HuH-7 (cell line): ENCODE measurements at regions not wholly inside any gene's neighbourhood (a gene's known extent, or its start where the extent isn't known, plus 50 kb on each side); places are given as distances from the start of the nearest gene placed in this dataset.
A peak's percentile ranks its signal among the peaks of the same experiment; 100 is the strongest.
"Not testable (repeated sequence)": the region's sequence is repeated elsewhere in the genome, so short reads cannot be mapped to it uniquely, and the experiment has no call there.

Experiments used
- DNase-seq: peaks from one replicate; pipeline ENCODE4 v3.0.0; 2011; ENCODE audit warnings: low spot score

GRCh38 chr1:59212706-59213105 is 84.2 kb upstream of the FGGY start:
- DNase-seq: no peak

DNA sequence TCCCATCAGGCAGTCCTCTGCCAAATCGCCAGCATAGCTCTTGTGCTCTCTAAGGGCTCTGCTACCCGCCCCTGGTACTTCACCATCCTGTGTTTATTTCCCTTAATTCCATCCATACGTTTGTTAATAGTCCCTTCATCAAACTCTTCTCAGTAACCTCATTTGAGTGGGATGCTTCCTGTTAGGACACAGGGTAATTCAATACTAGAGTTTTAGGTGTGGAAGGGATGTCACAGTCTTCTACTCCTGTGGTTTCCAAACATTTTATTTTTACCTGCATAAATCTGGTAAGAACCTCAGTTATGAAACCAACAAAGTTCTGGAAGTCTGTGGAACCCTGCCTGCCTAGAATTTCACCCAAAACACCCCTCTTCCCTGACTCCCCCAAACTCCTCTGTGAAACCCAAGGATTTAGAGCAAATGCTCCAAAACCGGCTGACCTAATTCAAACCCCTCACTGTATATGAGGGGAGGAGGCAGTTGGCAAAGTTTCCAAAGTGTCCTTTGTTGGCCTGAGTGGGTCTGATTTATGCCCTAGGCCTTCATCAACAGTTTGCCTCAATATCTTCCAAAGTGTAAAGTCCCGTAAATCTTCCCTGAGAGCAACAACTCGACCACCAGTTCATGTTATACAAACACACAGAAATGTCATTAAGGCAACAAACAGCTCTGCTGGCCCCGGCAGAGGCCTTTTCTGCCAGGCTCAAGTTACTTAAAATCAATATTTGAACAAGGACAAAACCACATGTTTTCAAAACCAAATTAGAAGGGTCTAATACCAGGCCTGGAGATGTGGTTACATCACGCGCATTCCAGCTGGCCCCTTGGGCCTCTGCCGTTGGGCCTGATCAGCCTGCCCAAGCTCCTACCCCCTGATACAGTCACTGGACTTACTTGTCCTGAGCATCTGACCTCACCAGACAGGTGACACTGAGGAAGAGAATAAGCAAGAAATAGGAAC is 82.4 kb upstream of the FGGY start:
- DNase-seq: peak; percentile 61

GRCh38 chr1:59215766-59216291 is 81.1 kb upstream of the FGGY start:
- DNase-seq: no peak

DNA sequence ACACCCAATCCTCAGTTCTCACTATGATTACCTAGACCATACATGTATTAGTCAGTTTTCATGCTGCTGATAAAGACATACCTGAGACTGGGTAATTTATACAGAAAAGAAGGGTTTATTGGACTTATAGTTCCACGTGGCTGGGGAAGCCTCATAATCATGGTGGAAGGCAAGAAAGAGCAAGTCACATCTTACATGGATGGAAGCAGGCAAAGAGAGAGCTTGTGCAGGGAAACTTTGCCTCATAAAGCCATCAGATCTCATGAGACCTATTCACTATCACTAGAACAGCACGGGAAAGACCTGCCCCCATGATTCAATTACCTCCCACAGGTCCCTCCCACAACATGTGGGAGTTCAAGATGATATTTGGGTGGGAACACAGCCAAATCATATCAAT is 79.5 kb upstream of the FGGY start:
- not testable (repeated sequence) for DNase-seq

- DNase-seq: peak; percentile 11
These were observed 78.2 kb upstream of the FGGY start for GRCh38 chr1:59218521-59219236.

DNA sequence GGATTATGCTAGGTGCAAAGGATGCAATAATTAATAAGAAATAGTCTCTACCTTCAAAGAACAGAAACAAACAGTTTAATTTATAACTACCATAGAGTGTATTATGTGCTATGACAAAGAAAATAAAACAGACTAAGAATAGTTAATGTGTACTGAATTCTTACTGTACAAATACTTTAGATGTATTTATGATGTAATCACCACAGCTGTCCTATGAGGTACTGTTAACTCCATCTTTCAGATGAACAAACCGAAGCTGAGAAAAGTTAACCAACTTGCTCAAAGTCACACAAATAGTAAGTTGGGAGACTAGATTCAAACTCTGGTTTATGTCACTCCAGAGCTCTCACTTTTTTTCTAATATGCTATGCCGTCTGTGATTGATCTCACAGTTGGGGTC is 77.0 kb upstream of the FGGY start:
- no peak for DNase-seq

GRCh38 chr1:59220356-59220755 is 76.5 kb upstream of the FGGY start:
- no peak for DNase-seq

DNA sequence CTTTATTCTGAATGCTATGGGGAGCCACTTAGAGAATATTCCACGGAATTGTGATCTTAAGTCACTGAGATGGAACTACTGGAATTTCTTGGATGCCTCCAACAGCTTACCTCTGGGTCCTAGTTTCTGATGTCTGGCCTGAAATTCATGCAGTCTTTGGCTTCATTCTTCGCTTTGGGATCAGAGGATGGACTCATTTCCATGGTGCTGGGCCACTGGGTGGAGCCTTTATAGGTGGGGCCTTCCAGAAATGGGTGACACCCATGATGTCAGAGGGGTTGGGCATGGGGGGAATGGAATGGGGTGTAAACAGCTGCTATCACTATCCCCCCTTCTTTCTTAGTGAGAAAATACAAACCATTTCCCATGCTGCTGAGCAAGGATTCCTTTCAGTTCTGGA is 73.7 kb upstream of the FGGY start:
- DNase-seq: no peak

- DNase-seq: peak; percentile 34
These were observed 72.8 kb upstream of the FGGY start for GRCh38 chr1:59223989-59224634.

GRCh38 chr1:59225594-59226316 is 71.1 kb upstream of the FGGY start:
- DNase-seq: no peak

DNA sequence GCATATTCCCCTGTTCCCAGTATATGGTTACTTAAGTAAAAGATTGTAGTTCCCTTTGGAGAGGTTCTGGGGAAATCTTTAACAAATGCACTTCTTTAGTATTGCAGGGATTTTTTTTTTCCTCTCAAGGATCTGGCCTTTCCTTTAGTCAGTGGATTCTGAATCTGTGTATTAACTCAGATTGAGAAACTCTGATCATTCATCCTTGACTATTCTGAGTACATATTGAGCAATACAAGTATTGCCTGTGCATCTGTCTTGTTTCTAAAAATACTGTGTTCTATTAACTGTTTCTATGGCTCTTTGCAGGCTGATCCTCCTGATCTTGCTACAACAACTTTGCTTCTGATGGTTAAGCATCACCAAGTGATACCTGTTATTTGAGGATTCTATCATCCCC is 67.8 kb upstream of the FGGY start:
- no peak for DNase-seq

DNA sequence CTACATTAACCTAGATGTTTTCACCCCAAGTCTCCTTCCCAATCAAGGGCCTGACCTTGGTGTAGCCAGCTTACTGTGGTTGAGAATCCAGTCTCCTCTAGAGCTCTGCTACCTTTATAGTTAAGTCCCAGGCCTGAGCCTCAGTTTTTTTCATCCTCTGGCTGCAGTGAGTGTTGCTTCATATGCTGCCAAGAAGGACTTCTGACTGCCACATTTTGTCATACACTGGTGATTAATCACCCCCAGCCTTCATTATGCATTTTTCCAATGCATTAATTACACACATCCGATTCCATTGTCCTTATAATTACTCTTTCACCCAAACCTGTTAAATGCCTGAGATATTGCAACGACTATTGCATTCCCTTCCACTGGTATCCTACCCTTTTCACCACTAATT is 66.3 kb upstream of the FGGY start:
- no peak for DNase-seq

- DNase-seq: no peak
These were observed 64.7 kb upstream of the FGGY start for GRCh38 chr1:59232216-59232615.

DNA sequence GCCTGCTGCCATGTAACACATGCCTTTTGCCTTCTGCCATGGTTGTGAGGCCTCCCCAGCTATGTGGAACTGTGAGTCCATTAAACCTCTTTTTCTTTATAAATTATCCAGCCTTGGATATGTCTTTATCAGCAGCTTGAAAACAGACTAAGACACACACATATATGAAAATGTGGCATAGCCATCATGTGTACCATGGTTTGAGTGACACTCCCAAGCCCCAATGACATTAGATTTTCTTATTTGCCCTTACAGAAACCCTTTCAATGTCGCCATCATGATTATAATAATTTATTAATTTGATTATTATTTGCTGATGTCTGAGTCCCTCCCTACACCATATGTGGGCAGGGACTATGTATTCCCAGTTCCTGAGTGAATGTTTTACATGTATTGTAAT is 63.5 kb upstream of the FGGY start:
- no peak for DNase-seq

- no peak for DNase-seq
These were observed 60.0 kb upstream of the FGGY start for GRCh38 chr1:59236721-59237545.

DNA sequence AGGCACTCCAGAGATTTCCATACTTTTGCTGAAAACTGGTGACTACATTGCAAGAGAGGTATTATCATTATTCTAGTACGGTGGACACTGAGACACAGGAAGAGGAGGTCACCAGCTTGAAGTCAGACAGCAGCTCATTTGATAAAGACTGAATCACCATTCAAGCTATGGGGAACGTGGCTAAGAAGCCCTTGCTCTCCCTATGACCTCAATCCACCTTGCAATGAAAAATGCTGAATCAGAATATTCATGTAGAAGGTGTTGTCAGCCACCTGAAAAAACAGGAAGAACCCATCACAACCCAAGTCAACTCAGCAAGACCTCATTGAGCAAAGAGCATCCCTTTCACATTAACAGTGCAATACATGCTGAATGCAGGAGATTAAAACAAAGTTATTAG is 59.0 kb upstream of the FGGY start:
- DNase-seq: no peak

- no peak for DNase-seq
These were observed 58.5 kb upstream of the FGGY start for GRCh38 chr1:59238333-59238934.

DNA sequence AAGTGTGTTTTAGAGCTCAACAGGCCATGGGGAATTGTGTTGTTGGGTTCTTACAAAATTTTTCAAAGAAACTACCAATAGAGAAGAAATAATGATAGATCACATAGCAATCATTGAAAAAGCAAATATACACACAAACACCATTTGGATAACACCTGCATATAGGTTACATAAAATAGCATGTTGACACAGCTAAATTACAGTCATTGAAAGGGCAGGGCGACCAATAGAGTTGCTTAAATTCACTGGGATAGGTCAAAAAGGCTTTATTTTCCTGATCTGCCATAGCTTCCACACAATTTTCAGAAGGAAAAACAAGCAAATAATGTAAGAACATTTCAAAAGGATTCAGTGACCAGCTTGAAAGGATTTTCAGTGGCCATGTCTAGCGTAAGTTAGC is 57.9 kb upstream of the FGGY start:
- DNase-seq: no peak

DNA sequence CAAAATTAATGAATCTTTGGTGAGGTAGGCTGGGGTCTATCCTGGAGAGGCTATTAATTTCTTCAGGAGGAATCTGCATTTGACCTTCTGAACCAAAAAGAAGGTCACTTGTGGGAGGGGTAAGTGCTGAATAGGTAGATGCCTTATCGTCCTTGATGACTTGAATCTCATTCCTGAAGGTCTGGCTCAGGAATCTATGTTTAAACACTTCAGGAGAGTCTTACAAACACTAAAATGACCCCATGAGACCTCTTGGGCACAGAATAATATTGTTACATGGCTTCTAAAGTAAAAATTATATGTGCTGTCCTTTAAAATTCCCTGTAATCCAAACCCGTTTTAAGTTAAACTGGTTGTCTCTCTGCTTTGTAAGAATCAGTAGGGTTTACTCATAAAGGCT is 55.0 kb upstream of the FGGY start:
- DNase-seq: no peak

GRCh38 chr1:59242370-59242769 is 54.5 kb upstream of the FGGY start:
- DNase-seq: no peak

DNA sequence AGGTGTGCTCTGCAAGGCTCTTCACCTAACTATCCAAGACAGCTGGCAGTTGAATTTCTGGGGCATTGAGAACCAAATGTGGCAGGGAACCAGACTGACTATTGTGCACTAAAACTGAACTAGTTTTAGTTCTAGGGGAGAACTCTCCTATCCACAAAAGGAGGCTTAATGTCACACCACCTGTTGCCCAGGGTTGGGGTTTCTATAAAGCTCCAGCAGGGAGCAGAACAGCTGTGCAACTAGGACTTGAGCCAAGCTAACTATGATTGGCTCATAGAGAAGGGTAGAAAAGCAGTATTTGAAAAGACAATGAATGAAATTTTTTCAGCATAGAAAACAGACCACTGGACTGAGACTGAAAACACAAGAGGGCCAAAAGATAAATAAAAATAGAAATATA is 53.3 kb upstream of the FGGY start:
- DNase-seq: no peak
